Suprapubic skin (tissue), 4 donors: ENCODE measurements at regions not wholly inside any gene's neighbourhood (a gene's known extent, or its start where the extent isn't known, plus 50 kb on each side); places are given as distances from the start of the nearest gene placed in this dataset.

Experiments
- DNase-seq, 2 donors: peaks; one replicate each; pipeline ENCODE4 v3.0.0-alpha.2; 2019; ENCODE audit warnings: low spot score in 2 of 2
- H3K27ac ChIP-seq: fragments of 200-600 bp; sonication (generic); one replicate; pipeline ENCODE4 v1.5.1; 2019
- H3K27me3 ChIP-seq: fragments of 200-600 bp; sonication (generic); one replicate; pipeline ENCODE4 v1.5.1; 2019
- H3K36me3 ChIP-seq: fragments of 200-600 bp; sonication (generic); one replicate; pipeline ENCODE4 v1.5.1; 2019
- H3K4me1 ChIP-seq: fragments of 200-600 bp; sonication (generic); one replicate; pipeline ENCODE4 v1.5.1; 2019
- H3K4me3 ChIP-seq: fragments of 200-600 bp; sonication (generic); one replicate; pipeline ENCODE4 v1.5.1; 2019; ENCODE audit warnings: mild to moderate bottlenecking
- H3K9me3 ChIP-seq: fragments of 200-600 bp; sonication (generic); one replicate; pipeline ENCODE4 v1.5.1; 2019
- CTCF ChIP-seq, 2 donors: fragments of 200-600 bp in 1 of 2; fragments of 450-650 bp in 1 of 2; sonication (generic) in 1 of 2; IDR thresholded peaks; one replicate each; pipeline ENCODE4 v1.5.1; 2016 to 2019; ENCODE audit warnings: antibody characterized with exemption in 2 of 2, mild to moderate bottlenecking in 1 of 2, moderate library complexity in 1 of 2
- EP300 ChIP-seq: sonication (generic); formaldehyde crosslinking; IDR thresholded peaks from one replicate; pipeline ENCODE4 v1.6.1; 2017; ENCODE audit warnings: antibody characterized with exemption
- POLR2A ChIP-seq, 2 donors: fragments of 450-650 bp; IDR thresholded peaks; one replicate each; pipeline ENCODE4 v1.6.1; 2017; ENCODE audit warnings: antibody characterized with exemption in 2 of 2, mild to moderate bottlenecking in 2 of 2, moderate library complexity in 2 of 2
- POLR2AphosphoS5 ChIP-seq, 3 donors: sonication (generic); formaldehyde crosslinking; IDR thresholded peaks; one replicate each; pipeline ENCODE4 v1.6.1; 2017; ENCODE audit warnings: antibody characterized with exemption in 3 of 3
- WGBS: methylation state at CpG from one replicate; pipeline ENCODE4 v1.1.5; 2018; 5-methylcytosine and 5-hydroxymethylcytosine counted together

GRCh38 chr2:23091019-23091418 is 294.0 kb upstream of the KLHL29 start:
- DNase-seq, result no peak
- no peak overlapping the region for H3K27ac ChIP-seq
- H3K36me3 ChIP-seq, result no peaks in the 10 kb centered on the region
- TF ChIP-seq POLR2A (IDR thresholded peaks at IDR 0.05) (no peak), EP300 (no peak), CTCF (IDR thresholded peaks at IDR 0.05) (no peak), POLR2AphosphoS5 (IDR thresholded peaks at IDR 0.05) (no peak)
- H3K9me3 ChIP-seq, result no peaks in the 10 kb centered on the region
- no peaks in the 10 kb centered on the region for H3K27me3 ChIP-seq
- H3K4me1 ChIP-seq, result no peaks in the 10 kb centered on the region
- no peak overlapping the region for H3K4me3 ChIP-seq

DNA sequence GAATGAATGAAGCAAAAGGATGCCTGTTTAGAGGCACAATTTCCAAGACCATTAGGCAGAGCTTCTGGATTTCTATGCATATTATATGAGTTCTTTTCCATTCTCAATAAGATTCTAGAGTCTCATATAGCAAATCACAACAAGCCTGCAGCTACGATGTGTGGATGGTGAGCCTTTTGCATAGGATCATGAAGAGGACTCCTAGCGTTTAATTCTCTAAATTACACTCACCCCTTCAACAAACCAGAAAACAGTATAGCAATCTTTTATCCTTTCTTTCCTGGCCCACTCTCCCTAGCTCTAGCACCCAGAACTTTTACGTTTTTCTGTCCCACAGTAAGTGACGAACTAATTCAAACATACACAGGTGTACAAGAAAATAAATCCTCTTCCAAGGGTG is 293.1 kb upstream of the KLHL29 start:
- 81% methylated on average over 4 of the region's 4 CpGs for WGBS
- Histone ChIP-seq H3K27me3 (no peaks in the 10 kb centered on the region), H3K4me3 (no peak overlapping the region), H3K36me3 (no peaks in the 10 kb centered on the region), H3K9me3 (no peaks in the 10 kb centered on the region), H3K27ac (no peak overlapping the region), H3K4me1 (no peaks in the 10 kb centered on the region)
- DNase-seq, result no peak
- TF ChIP-seq POLR2A (IDR thresholded peaks at IDR 0.05) (no peak), POLR2AphosphoS5 (IDR thresholded peaks at IDR 0.05) (no peak), CTCF (IDR thresholded peaks at IDR 0.05) (no peak), EP300 (no peak)

- Histone ChIP-seq H3K4me3 (no peak overlapping the region), H3K36me3 (no peaks in the 10 kb centered on the region), H3K4me1 (no peaks in the 10 kb centered on the region), H3K27ac (no peak overlapping the region), H3K27me3 (no peaks in the 10 kb centered on the region), H3K9me3 (no peaks in the 10 kb centered on the region)
- TF ChIP-seq EP300, result no peak
- no peak for TF ChIP-seq POLR2AphosphoS5 (IDR thresholded peaks at IDR 0.05)
- no peak for TF ChIP-seq POLR2A (IDR thresholded peaks at IDR 0.05)
- no peak for TF ChIP-seq CTCF (IDR thresholded peaks at IDR 0.05)
- no peak for DNase-seq
- WGBS, result 50% methylated on average over 3 of the region's 3 CpGs
Observed at GRCh38 chr2:23092831-23093230, 292.1 kb upstream of the KLHL29 start.

DNA sequence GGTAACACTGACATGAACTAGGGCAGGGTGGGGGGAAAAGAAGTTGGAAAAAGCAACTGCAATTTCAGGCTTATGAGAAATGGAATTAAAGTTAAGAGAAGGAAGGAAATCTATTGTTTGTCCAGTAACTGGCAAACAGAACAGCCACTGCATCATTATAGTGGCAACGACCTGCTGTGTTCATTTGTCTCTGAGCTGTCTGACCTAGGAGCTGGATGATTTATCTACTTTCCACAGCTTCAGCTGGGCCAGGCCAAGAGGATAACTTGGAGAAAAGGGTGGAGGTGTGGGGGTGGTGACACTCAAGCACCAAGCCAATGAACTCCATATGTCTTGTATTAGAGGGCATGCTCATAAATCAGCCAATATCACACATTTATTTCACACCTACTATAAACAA is 291.5 kb upstream of the KLHL29 start:
- TF ChIP-seq EP300 (no peak), POLR2A (IDR thresholded peaks at IDR 0.05) (no peak), CTCF (IDR thresholded peaks at IDR 0.05) (no peak), POLR2AphosphoS5 (IDR thresholded peaks at IDR 0.05) (no peak)
- WGBS, result 17% methylated on average over 1 of the region's 1 CpG
- H3K27me3 ChIP-seq, result no peaks in the 10 kb centered on the region
- no peaks in the 10 kb centered on the region for H3K36me3 ChIP-seq
- DNase-seq, result no peak
- H3K4me1 ChIP-seq, result no peaks in the 10 kb centered on the region
- H3K9me3 ChIP-seq, result no peaks in the 10 kb centered on the region
- H3K27ac ChIP-seq, result no peak overlapping the region
- H3K4me3 ChIP-seq, result no peak overlapping the region

DNA sequence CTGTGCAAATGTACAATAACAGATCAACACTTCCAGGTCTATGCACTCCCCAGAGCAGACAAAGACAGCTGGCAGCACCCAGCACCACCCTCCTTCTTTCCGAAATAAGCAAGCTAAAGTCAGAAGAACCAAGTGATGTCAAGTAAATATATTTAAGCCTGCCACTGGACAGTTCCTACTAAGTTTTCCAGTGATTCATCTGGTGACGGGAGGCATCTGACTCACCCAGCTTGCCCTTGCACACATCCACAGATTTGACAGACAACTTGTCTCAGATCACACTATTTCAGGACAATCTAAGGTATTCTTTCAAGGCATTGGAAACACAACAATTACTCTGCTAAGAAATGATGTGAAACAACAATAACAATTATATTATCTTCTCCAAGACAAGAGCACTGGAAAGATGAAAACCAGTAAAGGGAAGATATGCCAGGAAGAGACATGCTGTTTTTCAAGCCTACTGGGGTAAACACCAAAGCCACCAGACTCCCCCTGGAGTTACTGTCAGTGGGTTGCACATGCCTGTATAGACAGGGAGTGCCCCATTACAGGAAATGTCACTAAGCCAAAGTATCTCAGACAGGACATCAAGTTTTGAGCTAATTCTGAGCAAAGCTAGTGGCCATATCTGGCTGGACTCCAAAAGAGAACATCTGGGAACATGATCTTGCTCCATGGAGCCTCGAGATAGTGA is 287.9 kb upstream of the KLHL29 start:
- H3K4me3 ChIP-seq, result no peak overlapping the region
- H3K27me3 ChIP-seq, result no peaks in the 10 kb centered on the region
- WGBS, result 59% methylated on average over 3 of the region's 3 CpGs
- H3K27ac ChIP-seq, result no peak overlapping the region
- TF ChIP-seq CTCF (IDR thresholded peaks at IDR 0.05) (no peak), EP300 (no peak), POLR2AphosphoS5 (IDR thresholded peaks at IDR 0.05) (no peak), POLR2A (IDR thresholded peaks at IDR 0.05) (no peak)
- H3K4me1 ChIP-seq, result no peaks in the 10 kb centered on the region
- no peak for DNase-seq
- H3K9me3 ChIP-seq, result no peaks in the 10 kb centered on the region
- H3K36me3 ChIP-seq, result no peaks in the 10 kb centered on the region
